ENCODE measurements at regions not wholly inside any gene's neighbourhood (a gene's known extent, or its start where the extent isn't known, plus 50 kb on each side); places are given as distances from the start of the nearest gene placed in this dataset.

- TF ChIP-seq CTCF (IDR thresholded peaks at IDR 0.05; ENCODE audit: poor library complexity, severe bottlenecking): no peak
- no peak for TF ChIP-seq POLR2AphosphoS5 (IDR thresholded peaks at IDR 0.05)
- no peak for TF ChIP-seq TAF1 (IDR thresholded peaks at IDR 0.05; ENCODE audit: low read depth)
- no peak for TF ChIP-seq EZH2 (IDR thresholded peaks at IDR 0.05; ENCODE audit: borderline replicate concordance, insufficient read depth, low read length, poor library complexity, severe bottlenecking)
- TF ChIP-seq EP300 (conservative IDR thresholded peaks at IDR 0.05; ENCODE audit: poor library complexity, severe bottlenecking): no peak
- TF ChIP-seq SMC3 (conservative IDR thresholded peaks at IDR 0.05; ENCODE audit: poor library complexity): no peak
- no peak for TF ChIP-seq RAD21 (conservative IDR thresholded peaks at IDR 0.05)
- no peak for TF ChIP-seq MXI1 (conservative IDR thresholded peaks at IDR 0.05; ENCODE audit: poor library complexity, severe bottlenecking)
- TF ChIP-seq, protein P1, sequence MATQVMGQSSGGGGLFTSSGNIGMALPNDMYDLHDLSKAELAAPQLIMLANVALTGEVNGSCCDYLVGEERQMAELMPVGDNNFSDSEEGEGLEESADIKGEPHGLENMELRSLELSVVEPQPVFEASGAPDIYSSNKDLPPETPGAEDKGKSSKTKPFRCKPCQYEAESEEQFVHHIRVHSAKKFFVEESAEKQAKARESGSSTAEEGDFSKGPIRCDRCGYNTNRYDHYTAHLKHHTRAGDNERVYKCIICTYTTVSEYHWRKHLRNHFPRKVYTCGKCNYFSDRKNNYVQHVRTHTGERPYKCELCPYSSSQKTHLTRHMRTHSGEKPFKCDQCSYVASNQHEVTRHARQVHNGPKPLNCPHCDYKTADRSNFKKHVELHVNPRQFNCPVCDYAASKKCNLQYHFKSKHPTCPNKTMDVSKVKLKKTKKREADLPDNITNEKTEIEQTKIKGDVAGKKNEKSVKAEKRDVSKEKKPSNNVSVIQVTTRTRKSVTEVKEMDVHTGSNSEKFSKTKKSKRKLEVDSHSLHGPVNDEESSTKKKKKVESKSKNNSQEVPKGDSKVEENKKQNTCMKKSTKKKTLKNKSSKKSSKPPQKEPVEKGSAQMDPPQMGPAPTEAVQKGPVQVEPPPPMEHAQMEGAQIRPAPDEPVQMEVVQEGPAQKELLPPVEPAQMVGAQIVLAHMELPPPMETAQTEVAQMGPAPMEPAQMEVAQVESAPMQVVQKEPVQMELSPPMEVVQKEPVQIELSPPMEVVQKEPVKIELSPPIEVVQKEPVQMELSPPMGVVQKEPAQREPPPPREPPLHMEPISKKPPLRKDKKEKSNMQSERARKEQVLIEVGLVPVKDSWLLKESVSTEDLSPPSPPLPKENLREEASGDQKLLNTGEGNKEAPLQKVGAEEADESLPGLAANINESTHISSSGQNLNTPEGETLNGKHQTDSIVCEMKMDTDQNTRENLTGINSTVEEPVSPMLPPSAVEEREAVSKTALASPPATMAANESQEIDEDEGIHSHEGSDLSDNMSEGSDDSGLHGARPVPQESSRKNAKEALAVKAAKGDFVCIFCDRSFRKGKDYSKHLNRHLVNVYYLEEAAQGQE (IDR thresholded peaks at IDR 0.05; ENCODE audit: borderline replicate concordance): no peak
These were observed 241.1 kb upstream of the FBXO33 start for GRCh38 chr14:39673270-39673711.

All from neural cell (in vitro differentiated cells).